H1 (cell line): ENCODE measurements at regions not wholly inside any gene's neighbourhood (a gene's known extent, or its start where the extent isn't known, plus 50 kb on each side); places are given as distances from the start of the nearest gene placed in this dataset.

Experiments used
- CTCF ChIA-PET: fragments of 300-600 bp; sonication (Branson Sonifier 250); formaldehyde crosslinking; loops from one replicate; lab custom pipeline; 2021; ENCODE audit not compliant: partially characterized antibody; lab: Charles Lee
- POLR2A ChIA-PET: fragments of 300-600 bp; sonication (Branson Sonifier 250); formaldehyde crosslinking; loops from one replicate; lab custom pipeline; 2021; ENCODE audit warnings: inconsistent platforms; ENCODE audit not compliant: partially characterized antibody; lab: Charles Lee
- DNase-seq, 2 experiments: peaks; one replicate each; pipeline versions ENCODE4 v3.0.0 to v3.0.0-alpha.2; 2010 to 2022; ENCODE audit warnings: low spot score in 2 of 2, low read depth in 1 of 2, mixed read lengths in 1 of 2
- FAIRE-seq: peaks from 2 replicates; lab custom pipeline; 2011; peaks lifted over from hg19 to GRCh38; lab: Jason Lieb, UNC
- H2AFZ ChIP-seq: 2 replicates; pipeline ENCODE4 v1.8.1; 2012; ENCODE audit warnings: low read length, inconsistent platforms
- H2AK5ac ChIP-seq: 2 replicates; pipeline ENCODE4 v1.6.1; 2013; ENCODE audit warnings: low read depth, low read length
- H2BK120ac ChIP-seq: replicated peaks from 2 replicates; pipeline ENCODE3; 2013; ENCODE audit warnings: low read depth, low read length, inconsistent platforms
- H2BK12ac ChIP-seq: 2 replicates; pipeline ENCODE4 v1.6.1; 2013; ENCODE audit warnings: low read depth, low read length
- H2BK15ac ChIP-seq: 2 replicates; pipeline ENCODE4 v1.6.1; 2013; ENCODE audit warnings: low read length
- H2BK20ac ChIP-seq: 2 replicates; pipeline ENCODE4 v1.6.1; 2013; ENCODE audit warnings: low read length
- H2BK5ac ChIP-seq: 2 replicates; pipeline ENCODE4 v1.6.1; 2013; ENCODE audit warnings: low read depth, low read length
- H3K14ac ChIP-seq: 2 replicates; pipeline ENCODE4 v1.6.1; 2013; ENCODE audit warnings: inconsistent platforms; ENCODE audit not compliant: insufficient read length
- H3K18ac ChIP-seq: 2 replicates; pipeline ENCODE4 v1.6.1; 2013; ENCODE audit warnings: low read length; ENCODE audit errors: extremely low read depth
- H3K23ac ChIP-seq: 2 replicates; pipeline ENCODE4 v1.6.1; 2013; ENCODE audit warnings: inconsistent platforms; ENCODE audit not compliant: insufficient read length
- H3K23me2 ChIP-seq: 2 replicates; pipeline ENCODE4 v1.6.1; 2013; ENCODE audit warnings: low read depth, low read length
- H3K27ac ChIP-seq: 2 replicates; pipeline ENCODE4 v1.6.1; 2011; ENCODE audit warnings: low read depth, low read length, inconsistent platforms
- H3K27me3 ChIP-seq, 4 experiments: replicated peaks in 1 of 4; 1 replicate in 1 of 4; 2 replicates in 3 of 4; pipeline versions ENCODE4 v1.6.1 to v1.8.1; 2011 to 2013; ENCODE audit warnings: low read length in 3 of 4, mild to moderate bottlenecking in 3 of 4, inconsistent platforms in 2 of 4, mixed read lengths in 2 of 4, moderate library complexity in 1 of 4; ENCODE audit not compliant: control insufficient read depth in 3 of 4, insufficient read depth in 3 of 4; ENCODE audit errors: extremely low read depth in 1 of 4
- H3K36me3 ChIP-seq, 4 experiments: 2 replicates each; pipeline versions ENCODE4 v1.6.1 to v1.8.1; 2011 to 2013; ENCODE audit warnings: mild to moderate bottlenecking in 4 of 4, low read length in 3 of 4, moderate library complexity in 2 of 4, control low read depth in 1 of 4, inconsistent platforms in 1 of 4; ENCODE audit not compliant: insufficient read depth in 4 of 4, control insufficient read depth in 2 of 4
- H3K4ac ChIP-seq: replicated peaks from 2 replicates; pipeline ENCODE3; 2013; ENCODE audit warnings: low read length, low read depth, mixed read lengths, inconsistent platforms; ENCODE audit not compliant: insufficient read length
- H3K4me1 ChIP-seq, 4 experiments: replicated peaks in 1 of 4; 1 replicate in 1 of 4; 2 replicates in 3 of 4; pipeline versions ENCODE4 v1.6.1 to v1.8.1; 2011 to 2013; ENCODE audit warnings: low read length in 3 of 4, inconsistent platforms in 2 of 4, mixed read lengths in 1 of 4; ENCODE audit not compliant: insufficient read depth in 4 of 4, control insufficient read depth in 3 of 4
- H3K4me2 ChIP-seq, 2 experiments: 2 replicates each; pipeline versions ENCODE4 v1.6.1 to v1.8.1; 2011 to 2013; ENCODE audit warnings: low read depth in 2 of 2, low read length in 2 of 2, control low read depth in 1 of 2, inconsistent platforms in 1 of 2, mild to moderate bottlenecking in 1 of 2; ENCODE audit not compliant: insufficient read depth in 1 of 2
- H3K4me3 ChIP-seq, 4 experiments: fragments of 200-600, 300-600 bp in 1 of 4; sonication (generic), shearing (Covaris generic), sonication (Bioruptor Twin) in 1 of 4; 2 replicates each; pipeline versions ENCODE4 v1.5.1 to v1.8.1; 2011 to 2016; ENCODE audit warnings: low read length in 4 of 4, low read depth in 3 of 4, control low read depth in 2 of 4, inconsistent platforms in 2 of 4, mild to moderate bottlenecking in 2 of 4, mixed read lengths in 1 of 4, moderate library complexity in 1 of 4; ENCODE audit not compliant: insufficient read depth in 2 of 4; ENCODE audit errors: extremely low read depth in 1 of 4
- H3K56ac ChIP-seq: replicated peaks from 2 replicates; pipeline ENCODE3; 2013; ENCODE audit warnings: low read depth, mild to moderate bottlenecking, mixed read lengths, low read length, inconsistent platforms; ENCODE audit not compliant: insufficient read length
- H3K79me1 ChIP-seq: 2 replicates; pipeline ENCODE4 v1.6.1; 2013; ENCODE audit warnings: low read depth, low read length, control low read depth
- H3K79me2 ChIP-seq, 2 experiments: 2 replicates each; pipeline versions ENCODE4 v1.6.1 to v1.8.1; 2012 to 2013; ENCODE audit warnings: low read length in 2 of 2, mild to moderate bottlenecking in 2 of 2, inconsistent platforms in 1 of 2; ENCODE audit not compliant: insufficient read depth in 2 of 2, control insufficient read depth in 1 of 2
- H3K9ac ChIP-seq, 4 experiments: replicated peaks in 1 of 4; 1 replicate in 1 of 4; 2 replicates in 3 of 4; pipeline versions ENCODE4 v1.6.1 to v1.8.1; 2011 to 2013; ENCODE audit warnings: low read depth in 3 of 4, low read length in 3 of 4, control low read depth in 2 of 4, mild to moderate bottlenecking in 2 of 4, moderate library complexity in 2 of 4, inconsistent platforms in 1 of 4; ENCODE audit errors: extremely low read depth in 1 of 4
- H3K9me3 ChIP-seq, 2 experiments: 2 replicates each; pipeline versions ENCODE4 v1.6.1 to v1.8.1; 2012 to 2013; ENCODE audit warnings: mild to moderate bottlenecking in 2 of 2, moderate library complexity in 2 of 2, control low read depth in 1 of 2, inconsistent platforms in 1 of 2, low read depth in 1 of 2, low read length in 1 of 2, mixed read lengths in 1 of 2; ENCODE audit not compliant: insufficient read depth in 2 of 2
- H4K20me1 ChIP-seq, 2 experiments: replicated peaks in 1 of 2; 2 replicates each; pipeline versions ENCODE3 to v1.8.1; 2011 to 2013; ENCODE audit warnings: inconsistent platforms in 2 of 2, low read length in 2 of 2, mild to moderate bottlenecking in 1 of 2; ENCODE audit not compliant: insufficient read depth in 2 of 2, control insufficient read depth in 1 of 2
- H4K5ac ChIP-seq: 2 replicates; pipeline ENCODE4 v1.6.1; 2013; ENCODE audit warnings: low read length, low read depth, mixed read lengths, inconsistent platforms; ENCODE audit not compliant: insufficient read length
- H4K8ac ChIP-seq: 2 replicates; pipeline ENCODE4 v1.8.0; 2013; ENCODE audit warnings: mild to moderate bottlenecking, moderate library complexity, low read length, inconsistent platforms; ENCODE audit not compliant: insufficient read depth; ENCODE audit errors: extremely low read depth
- H4K91ac ChIP-seq: replicated peaks from 2 replicates; pipeline ENCODE3; 2013; ENCODE audit warnings: low read length, mixed read lengths, inconsistent platforms; ENCODE audit not compliant: insufficient read length
- CBX8 ChIP-seq: fragments of 300-800, 300-1000 bp; sonication (generic); IDR thresholded peaks from 2 replicates; pipeline ENCODE4 v1.7.1; 2016; ENCODE audit warnings: low read depth, low read length, borderline replicate concordance
- CEBPB ChIP-seq: IDR thresholded peaks from 2 replicates; pipeline ENCODE4 v1.6.1; 2012; ENCODE audit warnings: low read depth, low read length
- CHD1 ChIP-seq: IDR thresholded peaks from 2 replicates; pipeline ENCODE4 v1.6.1; 2012; ENCODE audit warnings: low read depth, low read length, improper control_type of control experiment
- CREB1 ChIP-seq: IDR thresholded peaks from 2 replicates; pipeline ENCODE4 v1.6.1; 2012; ENCODE audit warnings: inconsistent platforms
- GABPA ChIP-seq: IDR thresholded peaks from 2 replicates; pipeline ENCODE4 v1.6.1; 2011; ENCODE audit warnings: mild to moderate bottlenecking, low read length, moderate library complexity, borderline replicate concordance; ENCODE audit not compliant: insufficient read depth
- JUN ChIP-seq: IDR thresholded peaks from 2 replicates; pipeline ENCODE4 v1.6.1; 2011; ENCODE audit warnings: low read depth, mild to moderate bottlenecking, improper control_type of control experiment, low read length
- KDM1A ChIP-seq: fragments of 200-600, 300-600 bp; sonication (generic); IDR thresholded peaks from 2 replicates; pipeline ENCODE4 v1.7.1; 2016; ENCODE audit warnings: mild to moderate bottlenecking, low read length, borderline replicate concordance
- KDM5A ChIP-seq: fragments of 200-600 bp; IDR thresholded peaks from 2 replicates; pipeline ENCODE4 v1.7.1; 2012; ENCODE audit warnings: mild to moderate bottlenecking, low read length, inconsistent platforms, mixed read lengths
- NANOG ChIP-seq: IDR thresholded peaks from 2 replicates; pipeline ENCODE4 v1.6.1; 2011; ENCODE audit warnings: low read length, low read depth, mild to moderate bottlenecking, inconsistent platforms; ENCODE audit not compliant: insufficient read depth, poor library complexity, severe bottlenecking
- POLR2A ChIP-seq, 2 experiments: IDR thresholded peaks; 1 replicate in 1 of 2; 2 replicates in 1 of 2; pipeline ENCODE4 v1.6.1; 2011; ENCODE audit warnings: low read depth in 2 of 2, low read length in 2 of 2, mild to moderate bottlenecking in 2 of 2; ENCODE audit errors: control extremely low read depth in 1 of 2
- RBBP5 ChIP-seq: IDR thresholded peaks from 2 replicates; pipeline ENCODE4 v1.7.1; 2012; ENCODE audit warnings: low read depth, mild to moderate bottlenecking, inconsistent platforms, low read length, moderate library complexity, borderline replicate concordance
- SP1 ChIP-seq: IDR thresholded peaks from 2 replicates; pipeline ENCODE4 v1.6.1; 2011; ENCODE audit warnings: low read depth, low read length
- SP2 ChIP-seq: IDR thresholded peaks from 2 replicates; pipeline ENCODE4 v1.6.1; 2012; ENCODE audit warnings: mild to moderate bottlenecking, low read length, inconsistent platforms
- SUZ12 ChIP-seq: fragments of 200-600 bp; sonication (generic); IDR thresholded peaks from 2 replicates; pipeline ENCODE4 v1.6.1; 2012; ENCODE audit warnings: mild to moderate bottlenecking, inconsistent platforms, low read length, moderate library complexity, mixed read lengths
- WGBS, 2 experiments: shearing (Covaris generic) in 1 of 2; methylation state at CpG; one replicate each; pipeline versions ENCODE4 v1.1.6 to v1.1.7; 2013 to 2015; ENCODE audit warnings: low lambda C conversion rate in 2 of 2, mixed read lengths in 2 of 2, inconsistent platforms in 1 of 2, low coverage in 1 of 2, missing lambda C conversion rate in 1 of 2; ENCODE audit not compliant: insufficient replicate concordance in 2 of 2, insufficient coverage in 1 of 2, insufficient read length in 1 of 2; ENCODE audit errors: extremely low coverage in 1 of 2, missing lambda C conversion rate in 1 of 2; 5-methylcytosine and 5-hydroxymethylcytosine counted together

GRCh38 chr5:67827541-67827940 lies 388.0 kb upstream of the PIK3R1 start:
- no peaks in the 10 kb centered on the region for H3K79me1 ChIP-seq
- H2AFZ ChIP-seq, result no peak overlapping the region
- H3K79me2 ChIP-seq, result no peaks in the 10 kb centered on the region
- TF ChIP-seq RBBP5, result no peak
- no peak for TF ChIP-seq SUZ12
- no peak for TF ChIP-seq CREB1
- TF ChIP-seq CBX8, result no peak
- TF ChIP-seq KDM5A, result no peak
- TF ChIP-seq SP2, result no peak
- TF ChIP-seq GABPA, result no peak
- no peak for TF ChIP-seq JUN
- TF ChIP-seq SP1, result no peak
- no peak for TF ChIP-seq POLR2A (IDR thresholded peaks at IDR 0.05; ENCODE audit: control extremely low read depth in 1 of 2, low read depth in 2 of 2, low read length in 2 of 2)
- no peak for TF ChIP-seq CEBPB
- TF ChIP-seq KDM1A, result no peak
- no peak for TF ChIP-seq NANOG
- TF ChIP-seq CHD1, result no peak
- DNase-seq (no peak), FAIRE-seq (no peak)
- H4K20me1 ChIP-seq, result no peaks in the 10 kb centered on the region
- H3K4me2 ChIP-seq, result no peak overlapping the region
- H4K91ac ChIP-seq, result no peak overlapping the region
- H2BK20ac ChIP-seq, result no peak overlapping the region
- H2BK5ac ChIP-seq, result no peak overlapping the region
- H4K8ac ChIP-seq, result no peak overlapping the region
- H3K56ac ChIP-seq, result no peak overlapping the region
- peaks cover 0 to 6% (median 3%) of the 10 kb centered on the region in 4 experiments; a peak in 3 of 7 replicates for H3K4me1 ChIP-seq
- no peaks in the 10 kb centered on the region for H3K27me3 ChIP-seq
- no peak overlapping the region for H3K14ac ChIP-seq
- H3K27ac ChIP-seq, result no peak overlapping the region
- H3K23me2 ChIP-seq, result no peaks in the 10 kb centered on the region
- H3K23ac ChIP-seq, result no peak overlapping the region
- no peak overlapping the region; a peak in 1 of 8 replicates for H3K4me3 ChIP-seq
- H2BK120ac ChIP-seq, result no peak overlapping the region
- 94% methylated on average over 7 of the region's 7 CpGs; no CpG with 5 or more reads in 1 of the 2 experiments for WGBS, 2 experiments
- ChIA-PET CTCF (no interaction called here), POLR2A (no interaction called here)
- H3K9me3 ChIP-seq, result no peaks in the 10 kb centered on the region
- H3K4ac ChIP-seq, result no peak overlapping the region
- no peak overlapping the region for H4K5ac ChIP-seq
- no peak overlapping the region for H2BK15ac ChIP-seq
- H2BK12ac ChIP-seq, result no peak overlapping the region
- H3K36me3 ChIP-seq, result no peaks in the 10 kb centered on the region
- H3K18ac ChIP-seq, result no peak overlapping the region
- H2AK5ac ChIP-seq, result no peak overlapping the region
- no peak overlapping the region for H3K9ac ChIP-seq
